A549 (cell line): ENCODE measurements at regions not wholly inside any gene's neighbourhood (a gene's known extent, or its start where the extent isn't known, plus 50 kb on each side); places are given as distances from the start of the nearest gene placed in this dataset.

Source experiments
- BHLHE40 ChIP-seq: IDR thresholded peaks from 2 replicates; pipeline ENCODE4 v1.6.1; 2012; ENCODE audit warnings: low read depth, low read length, inconsistent platforms
- ESRRA ChIP-seq: fragments of 150-350 bp; IDR thresholded peaks from 2 replicates; pipeline ENCODE4 v1.6.1; 2014; ENCODE audit warnings: mild to moderate bottlenecking, low read length, borderline replicate concordance
- POLR2A ChIP-seq: IDR thresholded peaks from 2 replicates; pipeline ENCODE4 v1.6.1; 2012; ENCODE audit warnings: mild to moderate bottlenecking, low read length
- RAD21 ChIP-seq, 2 experiments: fragments of >200 bp in 1 of 2; sonication (Bioruptor Twin) in 1 of 2; formaldehyde crosslinking in 1 of 2; IDR thresholded peaks in 1 of 2; conservative IDR thresholded peaks in 1 of 2; 2 replicates in 1 of 2; 3 replicates in 1 of 2; pipeline ENCODE4 v1.6.1; 2012 to 2018; ENCODE audit warnings: inconsistent platforms in 1 of 2
- RCOR1 ChIP-seq: fragments of 150-350 bp; IDR thresholded peaks from 2 replicates; pipeline ENCODE4 v1.6.1; 2014; ENCODE audit warnings: antibody characterized with exemption, low read length, low read depth
- REST ChIP-seq: fragments of 200-600 bp; sonication (generic); IDR thresholded peaks from 2 replicates; pipeline ENCODE4 v1.6.1; 2016; ENCODE audit warnings: antibody characterized with exemption, mild to moderate bottlenecking, moderate library complexity
- SREBF2 ChIP-seq: fragments of 450-650 bp; IDR thresholded peaks from 2 replicates; pipeline ENCODE4 v1.6.1; 2014; ENCODE audit warnings: mild to moderate bottlenecking, moderate library complexity
- TP53 ChIP-seq: fragments of 250-450 bp; sonication (Bioruptor Pico); IDR thresholded peaks from 2 replicates; pipeline ENCODE4 v1.5.0; 2021; ENCODE audit warnings: mild to moderate bottlenecking, moderate library complexity
- TF ChIP-seq, protein P1 (sequence below): fragments of >200 bp; sonication (Bioruptor Twin); formaldehyde crosslinking; IDR thresholded peaks from 3 replicates; pipeline ENCODE4 v1.5.1; 2016
- TF ChIP-seq, protein P2 (sequence below): IDR thresholded peaks from 2 replicates; pipeline ENCODE4 v1.6.1; 2012
- TF ChIP-seq, protein P3 (sequence below): fragments of 450-650 bp; IDR thresholded peaks from 2 replicates; pipeline ENCODE4 v1.6.1; 2014; ENCODE audit warnings: antibody characterized with exemption

- TF ChIP-seq, protein P1, sequence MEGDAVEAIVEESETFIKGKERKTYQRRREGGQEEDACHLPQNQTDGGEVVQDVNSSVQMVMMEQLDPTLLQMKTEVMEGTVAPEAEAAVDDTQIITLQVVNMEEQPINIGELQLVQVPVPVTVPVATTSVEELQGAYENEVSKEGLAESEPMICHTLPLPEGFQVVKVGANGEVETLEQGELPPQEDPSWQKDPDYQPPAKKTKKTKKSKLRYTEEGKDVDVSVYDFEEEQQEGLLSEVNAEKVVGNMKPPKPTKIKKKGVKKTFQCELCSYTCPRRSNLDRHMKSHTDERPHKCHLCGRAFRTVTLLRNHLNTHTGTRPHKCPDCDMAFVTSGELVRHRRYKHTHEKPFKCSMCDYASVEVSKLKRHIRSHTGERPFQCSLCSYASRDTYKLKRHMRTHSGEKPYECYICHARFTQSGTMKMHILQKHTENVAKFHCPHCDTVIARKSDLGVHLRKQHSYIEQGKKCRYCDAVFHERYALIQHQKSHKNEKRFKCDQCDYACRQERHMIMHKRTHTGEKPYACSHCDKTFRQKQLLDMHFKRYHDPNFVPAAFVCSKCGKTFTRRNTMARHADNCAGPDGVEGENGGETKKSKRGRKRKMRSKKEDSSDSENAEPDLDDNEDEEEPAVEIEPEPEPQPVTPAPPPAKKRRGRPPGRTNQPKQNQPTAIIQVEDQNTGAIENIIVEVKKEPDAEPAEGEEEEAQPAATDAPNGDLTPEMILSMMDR = no peak
- TF ChIP-seq RAD21 (conservative IDR thresholded peaks at IDR 0.05 in 1 of 2, IDR thresholded peaks at IDR 0.05 in 1 of 2) (no peak), POLR2A (no peak), TP53 (CRISPR knock-in tag) (no peak), RCOR1 (no peak), SREBF2 (no peak), ESRRA (no peak), BHLHE40 (no peak), REST (no peak)
- TF ChIP-seq, protein P2, sequence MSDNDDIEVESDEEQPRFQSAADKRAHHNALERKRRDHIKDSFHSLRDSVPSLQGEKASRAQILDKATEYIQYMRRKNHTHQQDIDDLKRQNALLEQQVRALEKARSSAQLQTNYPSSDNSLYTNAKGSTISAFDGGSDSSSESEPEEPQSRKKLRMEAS = no peak
- TF ChIP-seq, protein P3, sequence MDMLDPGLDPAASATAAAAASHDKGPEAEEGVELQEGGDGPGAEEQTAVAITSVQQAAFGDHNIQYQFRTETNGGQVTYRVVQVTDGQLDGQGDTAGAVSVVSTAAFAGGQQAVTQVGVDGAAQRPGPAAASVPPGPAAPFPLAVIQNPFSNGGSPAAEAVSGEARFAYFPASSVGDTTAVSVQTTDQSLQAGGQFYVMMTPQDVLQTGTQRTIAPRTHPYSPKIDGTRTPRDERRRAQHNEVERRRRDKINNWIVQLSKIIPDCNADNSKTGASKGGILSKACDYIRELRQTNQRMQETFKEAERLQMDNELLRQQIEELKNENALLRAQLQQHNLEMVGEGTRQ = no peak
Observed at GRCh38 chr1:234538062-234538731, 59.2 kb upstream of the TARBP1 start.
